Activated CD4-positive, alpha-beta T cell treated with anti-CD3 and anti-CD28 coated beads for 1 hour (primary cell): ENCODE measurements at regions not wholly inside any gene's neighbourhood (a gene's known extent, or its start where the extent isn't known, plus 50 kb on each side); places are given as distances from the start of the nearest gene placed in this dataset.

Source experiments
- DNase-seq: peaks from one replicate; pipeline ENCODE4 v3.0.0-alpha.2; 2020

GRCh38 chr12:30874455-30875321 is 51.9 kb upstream of the TSPAN11 start:
- no peak for DNase-seq

- DNase-seq: no peak
Observed at GRCh38 chr12:30870491-30871265, 55.9 kb upstream of the TSPAN11 start.

GRCh38 chr12:30867415-30867814 is 59.1 kb upstream of the TSPAN11 start:
- no peak for DNase-seq

- no peak for DNase-seq
Observed at GRCh38 chr12:30866256-30866655, 60.3 kb upstream of the TSPAN11 start.

GRCh38 chr12:30863839-30864238 is 62.7 kb upstream of the TSPAN11 start:
- no peak for DNase-seq

GRCh38 chr12:30862486-30862885 is 64.1 kb upstream of the TSPAN11 start:
- no peak for DNase-seq

- no peak for DNase-seq
Observed at GRCh38 chr12:30859226-30859625, 67.3 kb upstream of the TSPAN11 start.

GRCh38 chr12:30858471-30858870 is 68.1 kb upstream of the TSPAN11 start:
- no peak for DNase-seq

- no peak for DNase-seq
Observed at GRCh38 chr12:30853561-30854133, 72.9 kb upstream of the TSPAN11 start.

- no peak for DNase-seq
Observed at GRCh38 chr12:30850684-30851083, 75.9 kb upstream of the TSPAN11 start.

GRCh38 chr12:30847259-30847658 is 79.3 kb upstream of the TSPAN11 start:
- no peak for DNase-seq

GRCh38 chr12:30846776-30847175 is 79.8 kb upstream of the TSPAN11 start:
- DNase-seq: no peak

GRCh38 chr12:30845676-30846075 is 80.9 kb upstream of the TSPAN11 start:
- no peak for DNase-seq

- DNase-seq: no peak
Observed at GRCh38 chr12:30843211-30843610, 83.3 kb upstream of the TSPAN11 start.

- no peak for DNase-seq
Observed at GRCh38 chr12:30840715-30841114, 85.8 kb upstream of the TSPAN11 start.

- DNase-seq: no peak
Observed at GRCh38 chr12:30839643-30840220, 85.0 kb upstream of the CAPRIN2 start.

GRCh38 chr12:30837595-30837994 is 82.8 kb upstream of the CAPRIN2 start:
- no peak for DNase-seq

- no peak for DNase-seq
Observed at GRCh38 chr12:30836656-30837445, 82.1 kb upstream of the CAPRIN2 start.

- no peak for DNase-seq
Observed at GRCh38 chr12:30835216-30835615, 80.5 kb upstream of the CAPRIN2 start.

- no peak for DNase-seq
Observed at GRCh38 chr12:30830751-30831150, 76.0 kb upstream of the CAPRIN2 start.

GRCh38 chr12:30829876-30830275 is 75.1 kb upstream of the CAPRIN2 start:
- DNase-seq: no peak

- DNase-seq: no peak
Observed at GRCh38 chr12:30828686-30829085, 73.9 kb upstream of the CAPRIN2 start.
